ENCODE measurements at regions not wholly inside any gene's neighbourhood (a gene's known extent, or its start where the extent isn't known, plus 50 kb on each side); places are given as distances from the start of the nearest gene placed in this dataset.

DNA sequence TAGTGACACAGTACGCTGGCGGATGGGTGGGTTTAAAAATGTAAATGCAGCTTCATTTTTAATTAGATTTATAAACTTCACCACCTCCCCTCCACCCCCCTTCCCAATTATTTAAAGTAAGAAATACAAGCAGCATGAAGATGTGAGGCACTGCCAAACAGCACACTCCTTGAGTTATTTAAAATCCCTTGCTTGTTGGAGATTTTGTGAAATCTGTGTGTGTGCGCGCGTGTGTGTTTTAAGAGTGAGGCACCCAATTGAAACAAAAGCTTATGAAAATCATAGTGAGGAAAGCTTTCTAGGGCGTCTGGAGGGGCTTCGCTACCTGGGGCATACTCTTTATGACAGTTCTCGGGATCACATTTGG, 219.6 kb upstream of the IRX3 start:
- TF ChIP-seq, protein P1, sequence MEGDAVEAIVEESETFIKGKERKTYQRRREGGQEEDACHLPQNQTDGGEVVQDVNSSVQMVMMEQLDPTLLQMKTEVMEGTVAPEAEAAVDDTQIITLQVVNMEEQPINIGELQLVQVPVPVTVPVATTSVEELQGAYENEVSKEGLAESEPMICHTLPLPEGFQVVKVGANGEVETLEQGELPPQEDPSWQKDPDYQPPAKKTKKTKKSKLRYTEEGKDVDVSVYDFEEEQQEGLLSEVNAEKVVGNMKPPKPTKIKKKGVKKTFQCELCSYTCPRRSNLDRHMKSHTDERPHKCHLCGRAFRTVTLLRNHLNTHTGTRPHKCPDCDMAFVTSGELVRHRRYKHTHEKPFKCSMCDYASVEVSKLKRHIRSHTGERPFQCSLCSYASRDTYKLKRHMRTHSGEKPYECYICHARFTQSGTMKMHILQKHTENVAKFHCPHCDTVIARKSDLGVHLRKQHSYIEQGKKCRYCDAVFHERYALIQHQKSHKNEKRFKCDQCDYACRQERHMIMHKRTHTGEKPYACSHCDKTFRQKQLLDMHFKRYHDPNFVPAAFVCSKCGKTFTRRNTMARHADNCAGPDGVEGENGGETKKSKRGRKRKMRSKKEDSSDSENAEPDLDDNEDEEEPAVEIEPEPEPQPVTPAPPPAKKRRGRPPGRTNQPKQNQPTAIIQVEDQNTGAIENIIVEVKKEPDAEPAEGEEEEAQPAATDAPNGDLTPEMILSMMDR (IDR thresholded peaks at IDR 0.05), result no peak
- no peak for TF ChIP-seq TCF7L2 (IDR thresholded peaks at IDR 0.05; ENCODE audit: low read depth, low read length)
